ENCODE measurements at regions not wholly inside any gene's neighbourhood (a gene's known extent, or its start where the extent isn't known, plus 50 kb on each side); places are given as distances from the start of the nearest gene placed in this dataset.

DNA sequence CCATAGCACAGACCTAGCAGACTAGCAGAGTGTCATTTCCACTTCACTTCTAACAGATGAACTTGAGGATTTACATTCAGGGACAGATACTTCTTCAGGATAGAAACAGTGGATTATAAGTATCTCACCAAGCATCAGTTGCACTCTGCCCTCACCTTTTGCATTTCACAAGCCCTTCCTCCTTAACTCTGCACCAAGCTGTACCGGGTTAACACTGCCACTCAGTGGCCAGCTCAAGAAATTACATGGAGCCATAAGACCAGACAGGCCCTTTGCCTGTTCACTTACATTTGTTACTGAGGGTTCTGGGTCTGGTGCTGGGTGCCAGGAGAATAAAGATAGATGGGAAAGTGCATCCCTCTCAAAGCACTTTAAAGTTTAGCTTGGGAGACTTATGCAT is 309.8 kb downstream of the SHANK2 start:
- Histone ChIP-seq H3K27me3 (ENCODE audit: control insufficient read depth in 4 of 4, insufficient read depth in 4 of 4, low read length in 3 of 4) (no peaks in the 10 kb centered on the region), H3K36me3 (ENCODE audit: control insufficient read depth in 4 of 4, insufficient read depth in 3 of 4, low read depth in 1 of 4, low read length in 3 of 4) (no peaks in the 10 kb centered on the region), H3K9me3 (ENCODE audit: control insufficient read depth in 4 of 4, low read length in 3 of 4) (peaks cover 0 to 9% (median 6%) of the 10 kb centered on the region in 4 donors), H3K4me1 (ENCODE audit: control insufficient read depth in 4 of 4, insufficient read depth in 4 of 4, low read length in 3 of 4) (no peaks in the 10 kb centered on the region), H3K9ac (ENCODE audit: low read depth in 1 of 2, low read length in 2 of 2) (no peak overlapping the region), H3K27ac (ENCODE audit: low read depth in 1 of 2, low read length in 2 of 2) (no peak overlapping the region), H3K4me3 (ENCODE audit: low read depth in 1 of 3, low read length in 3 of 3) (no peak overlapping the region)
- TF ChIP-seq, protein P1, sequence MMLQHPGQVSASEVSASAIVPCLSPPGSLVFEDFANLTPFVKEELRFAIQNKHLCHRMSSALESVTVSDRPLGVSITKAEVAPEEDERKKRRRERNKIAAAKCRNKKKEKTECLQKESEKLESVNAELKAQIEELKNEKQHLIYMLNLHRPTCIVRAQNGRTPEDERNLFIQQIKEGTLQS (IDR thresholded peaks at IDR 0.05), result no peak
- TF ChIP-seq RXRA (IDR thresholded peaks at IDR 0.05) (no peak), JUND (IDR thresholded peaks at IDR 0.05) (no peak), EGR1 (IDR thresholded peaks at IDR 0.05; ENCODE audit: low read depth in 2 of 2) (no peak), NR2F2 (IDR thresholded peaks at IDR 0.05) (no peak), RAD21 (IDR thresholded peaks at IDR 0.05) (no peak), FOXA1 (IDR thresholded peaks at IDR 0.05) (no peak), SP1 (IDR thresholded peaks at IDR 0.05) (no peak), HNF4G (IDR thresholded peaks at IDR 0.05) (no peak), YY1 (IDR thresholded peaks at IDR 0.05) (no peak), GABPA (IDR thresholded peaks at IDR 0.05 in 1 of 2, conservative IDR thresholded peaks at IDR 0.05 in 1 of 2) (no peak), TAF1 (conservative IDR thresholded peaks at IDR 0.05) (no peak), HNF4A (conservative IDR thresholded peaks at IDR 0.05) (no peak), FOXA2 (IDR thresholded peaks at IDR 0.05) (no peak)
- TF ChIP-seq, protein P2, sequence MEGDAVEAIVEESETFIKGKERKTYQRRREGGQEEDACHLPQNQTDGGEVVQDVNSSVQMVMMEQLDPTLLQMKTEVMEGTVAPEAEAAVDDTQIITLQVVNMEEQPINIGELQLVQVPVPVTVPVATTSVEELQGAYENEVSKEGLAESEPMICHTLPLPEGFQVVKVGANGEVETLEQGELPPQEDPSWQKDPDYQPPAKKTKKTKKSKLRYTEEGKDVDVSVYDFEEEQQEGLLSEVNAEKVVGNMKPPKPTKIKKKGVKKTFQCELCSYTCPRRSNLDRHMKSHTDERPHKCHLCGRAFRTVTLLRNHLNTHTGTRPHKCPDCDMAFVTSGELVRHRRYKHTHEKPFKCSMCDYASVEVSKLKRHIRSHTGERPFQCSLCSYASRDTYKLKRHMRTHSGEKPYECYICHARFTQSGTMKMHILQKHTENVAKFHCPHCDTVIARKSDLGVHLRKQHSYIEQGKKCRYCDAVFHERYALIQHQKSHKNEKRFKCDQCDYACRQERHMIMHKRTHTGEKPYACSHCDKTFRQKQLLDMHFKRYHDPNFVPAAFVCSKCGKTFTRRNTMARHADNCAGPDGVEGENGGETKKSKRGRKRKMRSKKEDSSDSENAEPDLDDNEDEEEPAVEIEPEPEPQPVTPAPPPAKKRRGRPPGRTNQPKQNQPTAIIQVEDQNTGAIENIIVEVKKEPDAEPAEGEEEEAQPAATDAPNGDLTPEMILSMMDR (IDR thresholded peaks at IDR 0.05; ENCODE audit: low read depth, low read length, missing input control), result no peak
- TF ChIP-seq, protein P3, sequence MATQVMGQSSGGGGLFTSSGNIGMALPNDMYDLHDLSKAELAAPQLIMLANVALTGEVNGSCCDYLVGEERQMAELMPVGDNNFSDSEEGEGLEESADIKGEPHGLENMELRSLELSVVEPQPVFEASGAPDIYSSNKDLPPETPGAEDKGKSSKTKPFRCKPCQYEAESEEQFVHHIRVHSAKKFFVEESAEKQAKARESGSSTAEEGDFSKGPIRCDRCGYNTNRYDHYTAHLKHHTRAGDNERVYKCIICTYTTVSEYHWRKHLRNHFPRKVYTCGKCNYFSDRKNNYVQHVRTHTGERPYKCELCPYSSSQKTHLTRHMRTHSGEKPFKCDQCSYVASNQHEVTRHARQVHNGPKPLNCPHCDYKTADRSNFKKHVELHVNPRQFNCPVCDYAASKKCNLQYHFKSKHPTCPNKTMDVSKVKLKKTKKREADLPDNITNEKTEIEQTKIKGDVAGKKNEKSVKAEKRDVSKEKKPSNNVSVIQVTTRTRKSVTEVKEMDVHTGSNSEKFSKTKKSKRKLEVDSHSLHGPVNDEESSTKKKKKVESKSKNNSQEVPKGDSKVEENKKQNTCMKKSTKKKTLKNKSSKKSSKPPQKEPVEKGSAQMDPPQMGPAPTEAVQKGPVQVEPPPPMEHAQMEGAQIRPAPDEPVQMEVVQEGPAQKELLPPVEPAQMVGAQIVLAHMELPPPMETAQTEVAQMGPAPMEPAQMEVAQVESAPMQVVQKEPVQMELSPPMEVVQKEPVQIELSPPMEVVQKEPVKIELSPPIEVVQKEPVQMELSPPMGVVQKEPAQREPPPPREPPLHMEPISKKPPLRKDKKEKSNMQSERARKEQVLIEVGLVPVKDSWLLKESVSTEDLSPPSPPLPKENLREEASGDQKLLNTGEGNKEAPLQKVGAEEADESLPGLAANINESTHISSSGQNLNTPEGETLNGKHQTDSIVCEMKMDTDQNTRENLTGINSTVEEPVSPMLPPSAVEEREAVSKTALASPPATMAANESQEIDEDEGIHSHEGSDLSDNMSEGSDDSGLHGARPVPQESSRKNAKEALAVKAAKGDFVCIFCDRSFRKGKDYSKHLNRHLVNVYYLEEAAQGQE (IDR thresholded peaks at IDR 0.05), result no peak
- TF ChIP-seq, protein P4, sequence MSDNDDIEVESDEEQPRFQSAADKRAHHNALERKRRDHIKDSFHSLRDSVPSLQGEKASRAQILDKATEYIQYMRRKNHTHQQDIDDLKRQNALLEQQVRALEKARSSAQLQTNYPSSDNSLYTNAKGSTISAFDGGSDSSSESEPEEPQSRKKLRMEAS (IDR thresholded peaks at IDR 0.05), result no peak
- TF ChIP-seq, protein P5, sequence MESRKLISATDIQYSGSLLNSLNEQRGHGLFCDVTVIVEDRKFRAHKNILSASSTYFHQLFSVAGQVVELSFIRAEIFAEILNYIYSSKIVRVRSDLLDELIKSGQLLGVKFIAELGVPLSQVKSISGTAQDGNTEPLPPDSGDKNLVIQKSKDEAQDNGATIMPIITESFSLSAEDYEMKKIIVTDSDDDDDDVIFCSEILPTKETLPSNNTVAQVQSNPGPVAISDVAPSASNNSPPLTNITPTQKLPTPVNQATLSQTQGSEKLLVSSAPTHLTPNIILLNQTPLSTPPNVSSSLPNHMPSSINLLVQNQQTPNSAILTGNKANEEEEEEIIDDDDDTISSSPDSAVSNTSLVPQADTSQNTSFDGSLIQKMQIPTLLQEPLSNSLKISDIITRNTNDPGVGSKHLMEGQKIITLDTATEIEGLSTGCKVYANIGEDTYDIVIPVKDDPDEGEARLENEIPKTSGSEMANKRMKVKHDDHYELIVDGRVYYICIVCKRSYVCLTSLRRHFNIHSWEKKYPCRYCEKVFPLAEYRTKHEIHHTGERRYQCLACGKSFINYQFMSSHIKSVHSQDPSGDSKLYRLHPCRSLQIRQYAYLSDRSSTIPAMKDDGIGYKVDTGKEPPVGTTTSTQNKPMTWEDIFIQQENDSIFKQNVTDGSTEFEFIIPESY (IDR thresholded peaks at IDR 0.05), result no peak
- WGBS, result 86% methylated on average over 1 of the region's 1 CpG
- no peak for DNase-seq (ENCODE audit: low spot score)

Data from liver (tissue), 8 donors.